Hepatocyte (in vitro differentiated cells): ENCODE measurements at regions not wholly inside any gene's neighbourhood (a gene's known extent, or its start where the extent isn't known, plus 50 kb on each side); places are given as distances from the start of the nearest gene placed in this dataset.

Experiments
- DNase-seq: peaks from one replicate; pipeline ENCODE4 v3.0.0-alpha.2; 2016; ENCODE audit warnings: low spot score
- H2AFZ ChIP-seq: fragments of 200-600 bp; sonication (generic); 2 replicates; pipeline ENCODE4 v1.6.0; 2016; ENCODE audit warnings: antibody characterized with exemption, mild to moderate bottlenecking
- H3K27ac ChIP-seq: fragments of 200-600 bp; sonication (generic); 2 replicates; pipeline ENCODE4 v1.5.1; 2016; ENCODE audit warnings: mild to moderate bottlenecking
- H3K27me3 ChIP-seq: fragments of 200-600 bp; sonication (generic); 2 replicates; pipeline ENCODE4 v1.6.1; 2016
- H3K36me3 ChIP-seq: fragments of 200-600 bp; sonication (generic); replicated peaks from 2 replicates; pipeline ENCODE4 v1.5.1; 2016; ENCODE audit warnings: low read depth; ENCODE audit not compliant: insufficient read depth
- H3K4me1 ChIP-seq: fragments of 200-600 bp; sonication (generic); 2 replicates; pipeline ENCODE4 v1.5.1; 2016; ENCODE audit warnings: mild to moderate bottlenecking, moderate library complexity; ENCODE audit not compliant: insufficient read depth
- H3K4me2 ChIP-seq: fragments of 200-600 bp; sonication (generic); 2 replicates; pipeline ENCODE4 v1.6.0; 2016
- H3K4me3 ChIP-seq: fragments of 200-600 bp; sonication (generic); 2 replicates; pipeline ENCODE4 v1.5.1; 2016; ENCODE audit warnings: mild to moderate bottlenecking
- H3K79me2 ChIP-seq: fragments of 200-600 bp; sonication (generic); 2 replicates; pipeline ENCODE4 v1.6.0; 2017; ENCODE audit warnings: mild to moderate bottlenecking
- H3K9me2 ChIP-seq: fragments of 200-600 bp; sonication (generic); replicated peaks from 2 replicates; pipeline ENCODE4 v1.6.0; 2017; ENCODE audit warnings: mild to moderate bottlenecking; ENCODE audit not compliant: insufficient read depth
- H3K9me3 ChIP-seq: fragments of 200-600 bp; sonication (generic); 2 replicates; pipeline ENCODE4 v1.5.1; 2016; ENCODE audit warnings: low read depth, mild to moderate bottlenecking
- H4K20me1 ChIP-seq: fragments of 200-600 bp; sonication (generic); 2 replicates; pipeline ENCODE4 v1.6.0; 2016; ENCODE audit warnings: mild to moderate bottlenecking; ENCODE audit not compliant: insufficient read depth, poor library complexity, severe bottlenecking
- EZH2 ChIP-seq: fragments of 200-600 bp; sonication (generic); IDR thresholded peaks from 2 replicates; pipeline ENCODE4 v1.6.1; 2016; ENCODE audit warnings: antibody characterized with exemption, mild to moderate bottlenecking, borderline replicate concordance
- EZH2phosphoT487 ChIP-seq: fragments of 200-600 bp; sonication (generic); IDR thresholded peaks from one replicate; pipeline ENCODE4 v1.6.1; 2018; ENCODE audit warnings: antibody characterized with exemption, mild to moderate bottlenecking, low read depth, moderate library complexity; ENCODE audit not compliant: unreplicated experiment, severe bottlenecking
- WGBS: methylation state at CpG from one replicate; pipeline ENCODE4 v1.1.6; 2016; ENCODE audit warnings: low lambda C conversion rate; ENCODE audit errors: missing lambda C conversion rate; 5-methylcytosine and 5-hydroxymethylcytosine counted together
- TF ChIP-seq, protein P1 (sequence below): fragments of 200-600 bp; sonication (generic); IDR thresholded peaks from 2 replicates; pipeline ENCODE4 v1.5.1; 2016; ENCODE audit warnings: antibody characterized with exemption, mild to moderate bottlenecking; ENCODE audit not compliant: poor library complexity

DNA sequence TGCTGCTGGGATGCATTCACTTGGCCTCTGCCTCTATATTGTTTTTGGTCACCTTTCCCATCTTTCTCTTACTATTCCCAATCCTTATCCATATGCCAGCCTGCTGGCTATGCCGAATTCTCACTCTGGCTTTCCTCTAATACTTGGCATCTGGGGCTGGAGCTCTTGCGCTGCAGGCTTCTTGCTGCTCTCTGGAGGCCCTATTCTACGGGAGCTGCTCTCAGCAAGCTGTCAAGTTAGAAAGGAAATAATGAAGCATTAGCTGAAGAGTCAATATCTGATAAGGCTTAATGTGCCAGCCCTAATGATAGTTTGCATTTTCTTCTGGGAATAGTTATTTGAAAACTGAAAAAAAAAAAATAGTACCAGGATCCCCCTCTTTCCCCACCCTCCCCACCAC lies 125.3 kb upstream of the CYYR1 start:
- Histone ChIP-seq H3K36me3 (no peaks in the 10 kb centered on the region), H3K9me2 (no peaks in the 10 kb centered on the region), H3K9me3 (no peaks in the 10 kb centered on the region), H3K4me2 (no peak overlapping the region), H3K79me2 (no peaks in the 10 kb centered on the region), H3K4me3 (no peak overlapping the region), H3K27ac (no peak overlapping the region), H2AFZ (no peak overlapping the region), H3K4me1 (no peaks in the 10 kb centered on the region), H4K20me1 (no peaks in the 10 kb centered on the region), H3K27me3 (no peaks in the 10 kb centered on the region)
- WGBS: 76% methylated on average over 3 of the region's 3 CpGs
- TF ChIP-seq, protein P1, sequence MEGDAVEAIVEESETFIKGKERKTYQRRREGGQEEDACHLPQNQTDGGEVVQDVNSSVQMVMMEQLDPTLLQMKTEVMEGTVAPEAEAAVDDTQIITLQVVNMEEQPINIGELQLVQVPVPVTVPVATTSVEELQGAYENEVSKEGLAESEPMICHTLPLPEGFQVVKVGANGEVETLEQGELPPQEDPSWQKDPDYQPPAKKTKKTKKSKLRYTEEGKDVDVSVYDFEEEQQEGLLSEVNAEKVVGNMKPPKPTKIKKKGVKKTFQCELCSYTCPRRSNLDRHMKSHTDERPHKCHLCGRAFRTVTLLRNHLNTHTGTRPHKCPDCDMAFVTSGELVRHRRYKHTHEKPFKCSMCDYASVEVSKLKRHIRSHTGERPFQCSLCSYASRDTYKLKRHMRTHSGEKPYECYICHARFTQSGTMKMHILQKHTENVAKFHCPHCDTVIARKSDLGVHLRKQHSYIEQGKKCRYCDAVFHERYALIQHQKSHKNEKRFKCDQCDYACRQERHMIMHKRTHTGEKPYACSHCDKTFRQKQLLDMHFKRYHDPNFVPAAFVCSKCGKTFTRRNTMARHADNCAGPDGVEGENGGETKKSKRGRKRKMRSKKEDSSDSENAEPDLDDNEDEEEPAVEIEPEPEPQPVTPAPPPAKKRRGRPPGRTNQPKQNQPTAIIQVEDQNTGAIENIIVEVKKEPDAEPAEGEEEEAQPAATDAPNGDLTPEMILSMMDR: no peak
- TF ChIP-seq EZH2: no peak
- TF ChIP-seq EZH2phosphoT487: no peak
- DNase-seq: no peak

DNA sequence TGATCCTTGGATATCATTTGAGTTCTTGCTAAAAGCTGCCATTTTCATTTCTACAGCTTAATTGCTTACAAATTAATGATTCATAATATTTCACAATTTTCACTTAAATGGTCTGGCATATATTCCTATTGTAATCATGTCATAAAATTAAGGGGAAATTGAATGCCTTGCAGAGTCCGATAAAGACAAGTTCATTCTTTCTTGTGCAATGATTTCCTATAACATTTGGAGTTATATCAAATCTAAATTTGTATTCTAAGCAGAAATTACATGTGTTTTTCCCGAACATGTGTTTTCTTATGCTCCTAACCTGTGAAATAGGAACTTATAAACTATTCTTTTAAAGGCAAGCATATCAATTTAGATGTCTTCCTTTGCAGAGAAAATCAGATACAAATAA lies 118.3 kb upstream of the CYYR1 start:
- DNase-seq: no peak
- Histone ChIP-seq H3K36me3 (no peaks in the 10 kb centered on the region), H3K9me3 (no peaks in the 10 kb centered on the region), H3K27ac (no peak overlapping the region), H2AFZ (no peak overlapping the region), H3K4me1 (no peaks in the 10 kb centered on the region), H3K9me2 (no peaks in the 10 kb centered on the region), H3K79me2 (no peaks in the 10 kb centered on the region), H3K4me2 (no peak overlapping the region), H3K27me3 (no peaks in the 10 kb centered on the region), H3K4me3 (no peak overlapping the region), H4K20me1 (no peaks in the 10 kb centered on the region)
- 79% methylated on average over 2 of the region's 2 CpGs for WGBS
- TF ChIP-seq, protein P1: no peak
- TF ChIP-seq EZH2 (no peak), EZH2phosphoT487 (no peak)

DNA sequence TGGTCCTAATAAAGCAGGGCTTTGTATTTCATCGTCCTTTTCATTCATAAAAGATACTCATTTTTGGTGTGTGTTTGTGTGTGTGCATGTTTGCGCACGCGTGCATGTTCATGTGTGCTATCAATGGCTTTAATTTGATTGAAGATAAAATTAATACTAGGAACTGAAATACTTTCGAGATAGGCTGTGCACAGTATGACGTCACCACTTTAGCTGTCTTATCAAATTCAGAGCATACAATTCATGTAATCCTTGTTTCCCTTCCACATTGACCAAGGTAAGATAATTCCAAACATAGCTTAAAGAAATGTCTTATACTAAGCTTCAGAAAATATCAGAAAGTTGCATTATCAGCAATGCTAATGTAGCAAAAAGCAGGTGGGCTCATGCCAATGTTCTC lies 113.6 kb upstream of the CYYR1 start:
- DNase-seq: no peak
- Histone ChIP-seq H3K27me3 (no peaks in the 10 kb centered on the region), H3K36me3 (no peaks in the 10 kb centered on the region), H3K4me3 (no peak overlapping the region), H3K9me2 (no peaks in the 10 kb centered on the region), H3K79me2 (no peaks in the 10 kb centered on the region), H4K20me1 (no peaks in the 10 kb centered on the region), H3K27ac (no peak overlapping the region), H3K4me2 (no peak overlapping the region), H3K4me1 (no peaks in the 10 kb centered on the region), H3K9me3 (no peaks in the 10 kb centered on the region), H2AFZ (no peak overlapping the region)
- TF ChIP-seq EZH2 (no peak), EZH2phosphoT487 (no peak)
- TF ChIP-seq, protein P1: no peak
- WGBS: 86% methylated on average over 6 of the region's 6 CpGs

DNA sequence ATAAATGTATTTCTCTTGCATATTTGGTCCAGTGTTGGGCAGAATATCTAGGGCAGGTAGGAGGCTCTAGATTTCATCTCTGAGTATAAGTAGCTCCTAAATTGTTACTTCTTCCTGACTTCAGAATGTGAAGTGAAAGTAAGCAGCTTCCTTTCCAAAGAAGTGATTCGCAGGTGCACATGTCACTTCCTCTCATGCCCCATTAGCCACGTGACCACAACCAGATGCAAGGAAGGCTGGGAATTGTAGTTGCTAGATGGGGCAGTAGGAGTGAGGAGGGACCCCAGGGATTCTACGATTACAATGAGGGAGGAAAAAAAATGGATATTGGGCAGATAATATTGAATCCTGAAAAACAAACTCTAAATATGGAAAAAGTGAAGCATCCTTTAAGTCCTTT lies 113.2 kb upstream of the CYYR1 start:
- Histone ChIP-seq H3K9me3 (no peaks in the 10 kb centered on the region), H3K79me2 (no peaks in the 10 kb centered on the region), H3K36me3 (no peaks in the 10 kb centered on the region), H3K4me1 (no peaks in the 10 kb centered on the region), H2AFZ (no peak overlapping the region), H3K4me2 (no peak overlapping the region), H3K4me3 (no peak overlapping the region), H3K27me3 (no peaks in the 10 kb centered on the region), H3K9me2 (no peaks in the 10 kb centered on the region), H3K27ac (no peak overlapping the region), H4K20me1 (no peaks in the 10 kb centered on the region)
- no peak for DNase-seq
- WGBS: 52% methylated on average over 3 of the region's 3 CpGs
- TF ChIP-seq, protein P1: no peak
- TF ChIP-seq EZH2: no peak
- TF ChIP-seq EZH2phosphoT487: no peak
